CD14-positive monocyte (primary cell): ENCODE measurements at regions not wholly inside any gene's neighbourhood (a gene's known extent, or its start where the extent isn't known, plus 50 kb on each side); places are given as distances from the start of the nearest gene placed in this dataset.

Source experiments
- DNase-seq, 3 donors: peaks; one replicate each; pipeline ENCODE4 v3.0.0-alpha.2; 2011 to 2022
- H2AFZ ChIP-seq: 2 replicates; pipeline ENCODE4 v1.6.0; 2012; ENCODE audit warnings: mild to moderate bottlenecking, low read depth, low read length, inconsistent platforms; ENCODE audit not compliant: insufficient read depth, poor library complexity, severe bottlenecking
- H3K27ac ChIP-seq, 2 donors: 1 replicate in 1 of 2; 2 replicates in 1 of 2; pipeline ENCODE4 v1.5.1; 2012 to 2013; ENCODE audit warnings: low read length in 2 of 2, control low read depth in 1 of 2, inconsistent platforms in 1 of 2, low read depth in 1 of 2, mild to moderate bottlenecking in 1 of 2
- H3K27me3 ChIP-seq, 2 donors: one replicate each; pipeline versions ENCODE4 v1.6.0 to v1.6.1; 2011 to 2013; ENCODE audit warnings: low read length in 2 of 2; ENCODE audit not compliant: control insufficient read depth in 2 of 2, insufficient read depth in 2 of 2
- H3K36me3 ChIP-seq, 2 donors: replicated peaks in 1 of 2; 1 replicate in 1 of 2; 2 replicates in 1 of 2; pipeline versions ENCODE4 v1.5.1 to v1.6.1; 2012 to 2013; ENCODE audit warnings: low read length in 2 of 2, control low read depth in 1 of 2, inconsistent platforms in 1 of 2, mild to moderate bottlenecking in 1 of 2; ENCODE audit not compliant: insufficient read depth in 2 of 2, control insufficient read depth in 1 of 2
- H3K4me1 ChIP-seq, 2 donors: 1 replicate in 1 of 2; 2 replicates in 1 of 2; pipeline versions ENCODE4 v1.5.1 to v1.6.1; 2012 to 2013; ENCODE audit warnings: low read length in 2 of 2, control low read depth in 1 of 2, inconsistent platforms in 1 of 2, mild to moderate bottlenecking in 1 of 2, moderate library complexity in 1 of 2; ENCODE audit not compliant: insufficient read depth in 2 of 2, control insufficient read depth in 1 of 2
- H3K4me2 ChIP-seq: replicated peaks from 2 replicates; pipeline ENCODE3; 2012; ENCODE audit warnings: low read length, moderate library complexity, mild to moderate bottlenecking; ENCODE audit not compliant: poor library complexity, severe bottlenecking; ENCODE audit errors: extremely low read depth
- H3K4me3 ChIP-seq, 3 experiments: fragments of 200-600 bp in 1 of 3; sonication (generic) in 1 of 3; replicated peaks in 1 of 3; 1 replicate in 2 of 3; 2 replicates in 1 of 3; pipeline ENCODE4 v1.5.1; 2011 to 2013; ENCODE audit warnings: low read length in 3 of 3, mild to moderate bottlenecking in 3 of 3, control low read depth in 2 of 3, low read depth in 2 of 3, inconsistent platforms in 1 of 3, moderate library complexity in 1 of 3
- H3K79me2 ChIP-seq: 2 replicates; pipeline ENCODE4 v1.6.0; 2012; ENCODE audit warnings: mild to moderate bottlenecking, control low read depth, inconsistent platforms, low read length, moderate library complexity; ENCODE audit not compliant: insufficient read depth
- H3K9ac ChIP-seq: 2 replicates; pipeline ENCODE4 v1.6.0; 2017; ENCODE audit warnings: low read length, mild to moderate bottlenecking; ENCODE audit not compliant: insufficient read depth, poor library complexity, severe bottlenecking
- H3K9me3 ChIP-seq, 2 donors: replicated peaks in 1 of 2; 1 replicate in 1 of 2; 2 replicates in 1 of 2; pipeline versions ENCODE4 v1.5.1 to v1.6.1; 2012 to 2013; ENCODE audit warnings: low read length in 2 of 2, control low read depth in 1 of 2; ENCODE audit not compliant: control insufficient read depth in 1 of 2, insufficient read depth in 1 of 2
- H4K20me1 ChIP-seq: 2 replicates; pipeline ENCODE4 v1.6.0; 2012; ENCODE audit warnings: mild to moderate bottlenecking, low read length, control low read depth, moderate library complexity; ENCODE audit not compliant: insufficient read depth
- H3K27ac Mint-ChIP-seq, 7 donors: one replicate each; pipeline ENCODE4 v1.8.0; 2020; ENCODE audit warnings: mild to moderate bottlenecking in 7 of 7, mixed read lengths in 7 of 7, moderate library complexity in 6 of 7, inconsistent platforms in 2 of 7
- H3K27me3 Mint-ChIP-seq, 3 donors: one replicate each; pipeline ENCODE4 v1.8.0; 2021 to 2022; ENCODE audit warnings: low read depth in 3 of 3, mild to moderate bottlenecking in 3 of 3, mixed read lengths in 3 of 3, moderate library complexity in 3 of 3, inconsistent platforms in 1 of 3
- H3K36me3 Mint-ChIP-seq, 2 donors: one replicate each; pipeline ENCODE4 v1.8.0; 2020; ENCODE audit warnings: mixed read lengths in 2 of 2, inconsistent platforms in 1 of 2, mild to moderate bottlenecking in 1 of 2
- H3K4me1 Mint-ChIP-seq: one replicate; pipeline ENCODE4 v1.8.0; 2020; ENCODE audit warnings: mild to moderate bottlenecking, mixed read lengths
- H3K4me3 Mint-ChIP-seq, 2 donors: one replicate each; pipeline ENCODE4 v1.8.0; 2020; ENCODE audit warnings: mild to moderate bottlenecking in 2 of 2, mixed read lengths in 2 of 2, moderate library complexity in 1 of 2
- H3K9me3 Mint-ChIP-seq, 7 donors: one replicate each; pipeline ENCODE4 v1.8.0; 2020 to 2022; ENCODE audit warnings: mixed read lengths in 7 of 7, mild to moderate bottlenecking in 6 of 7, moderate library complexity in 6 of 7, inconsistent platforms in 2 of 7
- WGBS: methylation state at CpG from one replicate; pipeline ENCODE4 v1.1.5; 2013; ENCODE audit warnings: missing lambda C conversion rate; ENCODE audit not compliant: insufficient coverage; 5-methylcytosine and 5-hydroxymethylcytosine counted together
- intact Hi-C, 2 donors: fragments of 100-400 bp; cut with micrococcal nuclease; formaldehyde crosslinking; loops; one replicate each; pipeline versions ENCODE4 v1.15.0 to v1.15.1; 2023
- TF ChIP-seq, protein P1 (sequence below): fragments of 200-600 bp; IDR thresholded peaks from one replicate; pipeline ENCODE4 v1.8.0; 2022; ENCODE audit warnings: antibody characterized with exemption, mild to moderate bottlenecking

- no peaks in the 10 kb centered on the region for H3K36me3 ChIP-seq
- H4K20me1 ChIP-seq: no peaks in the 10 kb centered on the region
- H3K27me3 Mint-ChIP-seq: no peaks in the 10 kb centered on the region
- H3K9me3 ChIP-seq: no peaks in the 10 kb centered on the region
- no peaks in the 10 kb centered on the region for H3K4me1 Mint-ChIP-seq
- H3K4me1 ChIP-seq: no peaks in the 10 kb centered on the region
- no peaks in the 10 kb centered on the region for H3K27me3 ChIP-seq
- TF ChIP-seq, protein P1, sequence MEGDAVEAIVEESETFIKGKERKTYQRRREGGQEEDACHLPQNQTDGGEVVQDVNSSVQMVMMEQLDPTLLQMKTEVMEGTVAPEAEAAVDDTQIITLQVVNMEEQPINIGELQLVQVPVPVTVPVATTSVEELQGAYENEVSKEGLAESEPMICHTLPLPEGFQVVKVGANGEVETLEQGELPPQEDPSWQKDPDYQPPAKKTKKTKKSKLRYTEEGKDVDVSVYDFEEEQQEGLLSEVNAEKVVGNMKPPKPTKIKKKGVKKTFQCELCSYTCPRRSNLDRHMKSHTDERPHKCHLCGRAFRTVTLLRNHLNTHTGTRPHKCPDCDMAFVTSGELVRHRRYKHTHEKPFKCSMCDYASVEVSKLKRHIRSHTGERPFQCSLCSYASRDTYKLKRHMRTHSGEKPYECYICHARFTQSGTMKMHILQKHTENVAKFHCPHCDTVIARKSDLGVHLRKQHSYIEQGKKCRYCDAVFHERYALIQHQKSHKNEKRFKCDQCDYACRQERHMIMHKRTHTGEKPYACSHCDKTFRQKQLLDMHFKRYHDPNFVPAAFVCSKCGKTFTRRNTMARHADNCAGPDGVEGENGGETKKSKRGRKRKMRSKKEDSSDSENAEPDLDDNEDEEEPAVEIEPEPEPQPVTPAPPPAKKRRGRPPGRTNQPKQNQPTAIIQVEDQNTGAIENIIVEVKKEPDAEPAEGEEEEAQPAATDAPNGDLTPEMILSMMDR: no peak
- intact Hi-C loops: no loop called here
- H3K4me2 ChIP-seq: no peak overlapping the region
- no peak overlapping the region for H3K4me3 ChIP-seq
- no peak overlapping the region for H3K4me3 Mint-ChIP-seq
- no peak overlapping the region for H3K27ac Mint-ChIP-seq
- no peak for DNase-seq
- 100% methylated on average over 3 of the region's 5 CpGs for whole genome bisulfite sequencing
- H3K79me2 ChIP-seq: no peaks in the 10 kb centered on the region
- H2AFZ ChIP-seq: no peak overlapping the region
- peaks cover 0 to 7% (median 2%) of the 10 kb centered on the region in 7 donors for H3K9me3 Mint-ChIP-seq
- no peak overlapping the region for H3K9ac ChIP-seq
- H3K27ac ChIP-seq: no peak overlapping the region
- no peaks in the 10 kb centered on the region for H3K36me3 Mint-ChIP-seq
These were observed 576.6 kb downstream of the ADGRL2 start for GRCh38 chr1:82377201-82377884.

DNA sequence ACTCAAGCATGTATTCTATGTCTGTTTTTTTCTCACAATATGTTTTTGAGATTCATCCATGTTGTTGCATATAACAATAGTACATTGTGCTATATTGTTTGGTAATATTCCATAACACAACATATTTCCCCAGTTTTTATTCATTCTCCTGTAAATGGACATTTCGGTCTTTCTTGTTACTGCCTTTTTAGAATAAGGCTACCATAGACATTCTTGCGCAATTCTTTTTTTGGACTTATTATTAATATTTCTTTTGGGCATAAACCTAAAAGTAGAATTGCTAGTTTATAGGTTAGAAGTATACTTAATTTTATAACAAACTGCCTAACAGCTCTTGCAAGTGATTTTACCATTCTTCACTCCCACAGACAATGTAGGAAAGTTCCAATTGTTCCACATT, 573.0 kb downstream of the ADGRL2 start:
- Histone ChIP-seq H3K4me3 (no peak overlapping the region), H3K27ac (no peak overlapping the region), H3K36me3 (no peaks in the 10 kb centered on the region), H3K9ac (no peak overlapping the region), H3K79me2 (no peaks in the 10 kb centered on the region), H4K20me1 (no peaks in the 10 kb centered on the region), H2AFZ (no peak overlapping the region), H3K9me3 (no peaks in the 10 kb centered on the region), H3K4me1 (no peaks in the 10 kb centered on the region), H3K27me3 (no peaks in the 10 kb centered on the region), H3K4me2 (no peak overlapping the region)
- Mint-ChIP-seq H3K9me3 (peaks cover 0 to 3% (median 0%) of the 10 kb centered on the region in 7 donors), H3K4me3 (no peak overlapping the region), H3K4me1 (no peaks in the 10 kb centered on the region), H3K36me3 (no peaks in the 10 kb centered on the region), H3K27ac (no peak overlapping the region), H3K27me3 (no peaks in the 10 kb centered on the region)
- no peak for DNase-seq
- WGBS: no CpG with 5 or more reads among the region's 2 CpGs
- intact Hi-C loops: no loop called here
- TF ChIP-seq, protein P1: no peak
